KMS-11 (cell line): ENCODE measurements at regions not wholly inside any gene's neighbourhood (a gene's known extent, or its start where the extent isn't known, plus 50 kb on each side); places are given as distances from the start of the nearest gene placed in this dataset.

Experiments
- H2AFZ ChIP-seq: fragments of 200-600 bp; sonication (generic); 2 replicates; pipeline ENCODE4 v1.6.1; 2016; ENCODE audit warnings: antibody characterized with exemption, mixed run types, low read depth
- H3K27ac ChIP-seq: fragments of 200-600 bp; sonication (generic); 2 replicates; pipeline ENCODE4 v1.6.1; 2016; ENCODE audit warnings: mild to moderate bottlenecking, mixed run types
- H3K27me3 ChIP-seq: fragments of 200-600 bp; sonication (generic); 2 replicates; pipeline ENCODE4 v1.6.1; 2017; ENCODE audit warnings: mild to moderate bottlenecking, low read depth, mixed run types, moderate library complexity; ENCODE audit not compliant: insufficient read depth
- H3K36me3 ChIP-seq: fragments of 200-600 bp; sonication (generic); 2 replicates; pipeline ENCODE4 v1.6.1; 2017; ENCODE audit warnings: mild to moderate bottlenecking, mixed run types; ENCODE audit not compliant: insufficient read depth
- H3K4me1 ChIP-seq: fragments of 200-600 bp; sonication (generic); 2 replicates; pipeline ENCODE4 v1.6.1; 2016; ENCODE audit warnings: mild to moderate bottlenecking, low read depth, mixed run types; ENCODE audit not compliant: poor library complexity, severe bottlenecking
- H3K4me2 ChIP-seq: fragments of 200-600 bp; sonication (generic); 2 replicates; pipeline ENCODE4 v1.7.0; 2016; ENCODE audit warnings: mild to moderate bottlenecking, mixed run types
- H3K4me3 ChIP-seq: fragments of 200-600 bp; sonication (generic); IDR thresholded peaks from 2 replicates; pipeline ENCODE4 v1.6.1; 2017; ENCODE audit warnings: low read depth, low read length, mixed read lengths; ENCODE audit not compliant: insufficient read depth
- H3K79me2 ChIP-seq: fragments of 200-600 bp; sonication (generic); 2 replicates; pipeline ENCODE4 v1.6.1; 2016; ENCODE audit warnings: low read depth, mixed run types; ENCODE audit not compliant: insufficient read depth
- H3K9ac ChIP-seq: fragments of 200-600 bp; sonication (generic); 2 replicates; pipeline ENCODE4 v1.6.1; 2016; ENCODE audit warnings: mild to moderate bottlenecking, mixed run types
- H4K20me1 ChIP-seq: fragments of 200-600 bp; sonication (generic); 2 replicates; pipeline ENCODE4 v1.6.1; 2016; ENCODE audit warnings: mild to moderate bottlenecking, mixed run types; ENCODE audit not compliant: insufficient read depth
- CTCF ChIP-seq: fragments of 200-600 bp; sonication (generic); conservative IDR thresholded peaks from 2 replicates; pipeline ENCODE4 v1.6.1; 2017; ENCODE audit warnings: low read depth, mild to moderate bottlenecking, antibody characterized with exemption, low read length, moderate library complexity, mixed read lengths

GRCh38 chr1:227427411-227427810, 109.1 kb upstream of the CDC42BPA start:
- TF ChIP-seq CTCF = no peak
- Histone ChIP-seq H4K20me1 (no peaks in the 10 kb centered on the region), H3K36me3 (no peaks in the 10 kb centered on the region)

GRCh38 chr1:227424953-227425352, 106.7 kb upstream of the CDC42BPA start:
- no peaks in the 10 kb centered on the region for H4K20me1 ChIP-seq
- no peak overlapping the region for H3K4me3 ChIP-seq
- no peak overlapping the region for H3K9ac ChIP-seq
- H3K4me2 ChIP-seq = no peak overlapping the region
- no peaks in the 10 kb centered on the region for H3K4me1 ChIP-seq
- H3K27ac ChIP-seq = no peak overlapping the region
- H3K36me3 ChIP-seq = no peaks in the 10 kb centered on the region
- H2AFZ ChIP-seq = no peak overlapping the region
- no peak for TF ChIP-seq CTCF
- no peaks in the 10 kb centered on the region for H3K79me2 ChIP-seq
- H3K27me3 ChIP-seq = no peaks in the 10 kb centered on the region

More at GRCh38 chr1:227427411-227427810, 109.1 kb upstream of the CDC42BPA start:
- H3K9ac ChIP-seq = no peak overlapping the region
- H3K27ac ChIP-seq = no peak overlapping the region
- no peaks in the 10 kb centered on the region for H3K4me1 ChIP-seq
- no peaks in the 10 kb centered on the region for H3K79me2 ChIP-seq
- no peak overlapping the region for H3K4me3 ChIP-seq
- H3K4me2 ChIP-seq = no peak overlapping the region
- H3K27me3 ChIP-seq = no peaks in the 10 kb centered on the region
- H2AFZ ChIP-seq = no peak overlapping the region

DNA sequence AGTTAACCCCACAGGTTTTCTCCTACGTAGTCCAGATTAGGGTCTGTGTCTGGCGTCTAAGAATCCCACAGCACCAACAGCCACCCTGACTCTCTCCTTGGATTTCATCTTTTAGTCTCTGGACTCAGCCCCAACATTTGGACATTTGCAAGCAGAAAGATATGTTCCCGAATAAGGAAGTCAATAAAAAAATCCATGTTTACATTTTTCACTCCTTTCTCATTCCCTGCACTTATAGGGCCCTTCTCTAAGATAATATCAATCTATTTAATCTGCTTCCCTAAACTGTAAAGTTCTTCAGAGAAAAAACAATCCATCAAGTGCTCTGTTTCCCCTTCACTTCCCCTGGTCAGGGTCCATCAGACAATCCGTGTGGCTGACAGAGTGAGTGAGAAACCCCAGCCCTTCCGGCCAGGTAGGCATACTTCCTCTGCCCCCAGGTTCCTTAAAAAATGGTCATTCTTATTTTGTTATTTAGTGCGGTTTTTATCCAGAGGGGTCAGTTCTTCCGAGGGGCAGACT, 105.9 kb upstream of the CDC42BPA start:
- no peaks in the 10 kb centered on the region for H4K20me1 ChIP-seq
- no peaks in the 10 kb centered on the region for H3K79me2 ChIP-seq
- no peak for TF ChIP-seq CTCF
- no peaks in the 10 kb centered on the region for H3K36me3 ChIP-seq
- H3K27ac ChIP-seq = no peak overlapping the region
- no peaks in the 10 kb centered on the region for H3K4me1 ChIP-seq
- H2AFZ ChIP-seq = no peak overlapping the region
- H3K4me3 ChIP-seq = no peak overlapping the region
- H3K9ac ChIP-seq = no peak overlapping the region
- H3K27me3 ChIP-seq = no peaks in the 10 kb centered on the region
- no peak overlapping the region for H3K4me2 ChIP-seq

- Histone ChIP-seq H4K20me1 (no peaks in the 10 kb centered on the region), H3K4me3 (no peak overlapping the region), H3K27me3 (no peaks in the 10 kb centered on the region), H3K27ac (no peak overlapping the region), H3K4me2 (no peak overlapping the region), H3K9ac (no peak overlapping the region), H3K4me1 (no peaks in the 10 kb centered on the region), H3K79me2 (no peaks in the 10 kb centered on the region), H2AFZ (no peak overlapping the region), H3K36me3 (no peaks in the 10 kb centered on the region)
- TF ChIP-seq CTCF = no peak
Measured at GRCh38 chr1:227422581-227422980, 104.3 kb upstream of the CDC42BPA start.
